ENCODE measurements at regions not wholly inside any gene's neighbourhood (a gene's known extent, or its start where the extent isn't known, plus 50 kb on each side); places are given as distances from the start of the nearest gene placed in this dataset.
A peak's percentile ranks its signal among the peaks of the same experiment; 100 is the strongest.

GRCh38 chr12:46473634-46474329, 101.2 kb upstream of the SLC38A2 start:
- Histone ChIP-seq H3K4me3 (no peak overlapping the region), H3K9me3 (no peaks in the 10 kb centered on the region), H3K36me3 (no peaks in the 10 kb centered on the region), H3K4me1 (peaks cover 24% of the 10 kb centered on the region), H3K27ac (peak overlapping the region; percentile 72), H3K27me3 (no peaks in the 10 kb centered on the region)
- TF ChIP-seq POLR2AphosphoS5 (IDR thresholded peaks at IDR 0.05) (peak in 1 of 3 donors; percentile 17), CTCF (IDR thresholded peaks at IDR 0.05) (no peak)
- 10% methylated on average over 8 of the region's 8 CpGs for WGBS
- DNase-seq (ENCODE audit: low spot score in 2 of 2): no peak

GRCh38 chr12:46472893-46473633, 100.5 kb upstream of the SLC38A2 start:
- no peak overlapping the region for H3K4me3 ChIP-seq
- WGBS: 48% methylated on average over 4 of the region's 4 CpGs
- peaks cover 24% of the 10 kb centered on the region for H3K4me1 ChIP-seq
- H3K27ac ChIP-seq: peak overlapping the region; percentile 72
- no peak for DNase-seq (ENCODE audit: low spot score in 2 of 2)
- no peak for TF ChIP-seq CTCF (IDR thresholded peaks at IDR 0.05)
- no peak for TF ChIP-seq POLR2A (IDR thresholded peaks at IDR 0.05)
- no peak for TF ChIP-seq EP300 (IDR thresholded peaks at IDR 0.05)
- no peak for TF ChIP-seq POLR2AphosphoS5 (IDR thresholded peaks at IDR 0.05)
- no peaks in the 10 kb centered on the region for H3K36me3 ChIP-seq
- no peaks in the 10 kb centered on the region for H3K27me3 ChIP-seq
- H3K9me3 ChIP-seq: no peaks in the 10 kb centered on the region

GRCh38 chr12:46472144-46472705, 99.7 kb upstream of the SLC38A2 start:
- H3K4me3 ChIP-seq: no peak overlapping the region
- H3K27me3 ChIP-seq: no peaks in the 10 kb centered on the region
- peaks cover 24% of the 10 kb centered on the region for H3K4me1 ChIP-seq
- H3K9me3 ChIP-seq: no peaks in the 10 kb centered on the region
- H3K36me3 ChIP-seq: no peaks in the 10 kb centered on the region
- DNase-seq (ENCODE audit: low spot score in 2 of 2): no peak
- H3K27ac ChIP-seq: no peak overlapping the region
- WGBS: 70% methylated on average over 5 of the region's 5 CpGs
- TF ChIP-seq POLR2AphosphoS5 (IDR thresholded peaks at IDR 0.05): no peak
- no peak for TF ChIP-seq POLR2A (IDR thresholded peaks at IDR 0.05)
- no peak for TF ChIP-seq EP300 (IDR thresholded peaks at IDR 0.05)
- no peak for TF ChIP-seq CTCF (IDR thresholded peaks at IDR 0.05)

- no peak for TF ChIP-seq CTCF (IDR thresholded peaks at IDR 0.05)
- no peak for TF ChIP-seq POLR2A (IDR thresholded peaks at IDR 0.05)
- TF ChIP-seq POLR2AphosphoS5 (IDR thresholded peaks at IDR 0.05): no peak
- no peak for TF ChIP-seq EP300 (IDR thresholded peaks at IDR 0.05)
- Histone ChIP-seq H3K4me3 (no peak overlapping the region), H3K4me1 (peaks cover 24% of the 10 kb centered on the region), H3K9me3 (no peaks in the 10 kb centered on the region), H3K27ac (no peak overlapping the region), H3K36me3 (no peaks in the 10 kb centered on the region), H3K27me3 (no peaks in the 10 kb centered on the region)
- WGBS: 70% methylated on average over 2 of the region's 2 CpGs
- DNase-seq (ENCODE audit: low spot score in 2 of 2): no peak
Observed at GRCh38 chr12:46471404-46471803, 98.8 kb upstream of the SLC38A2 start.

- Histone ChIP-seq H3K4me1 (peaks cover 24% of the 10 kb centered on the region), H3K36me3 (no peaks in the 10 kb centered on the region), H3K4me3 (no peak overlapping the region), H3K27me3 (no peaks in the 10 kb centered on the region), H3K9me3 (no peaks in the 10 kb centered on the region), H3K27ac (no peak overlapping the region)
- TF ChIP-seq CTCF (IDR thresholded peaks at IDR 0.05): no peak
- TF ChIP-seq EP300 (IDR thresholded peaks at IDR 0.05): no peak
- TF ChIP-seq POLR2AphosphoS5 (IDR thresholded peaks at IDR 0.05): no peak
- TF ChIP-seq POLR2A (IDR thresholded peaks at IDR 0.05): no peak
- WGBS: 87% methylated on average over 1 of the region's 1 CpG
- no peak for DNase-seq (ENCODE audit: low spot score in 2 of 2)
Observed at GRCh38 chr12:46470975-46471374, 98.4 kb upstream of the SLC38A2 start.
